ENCODE measurements at regions not wholly inside any gene's neighbourhood (a gene's known extent, or its start where the extent isn't known, plus 50 kb on each side); places are given as distances from the start of the nearest gene placed in this dataset.

DNA sequence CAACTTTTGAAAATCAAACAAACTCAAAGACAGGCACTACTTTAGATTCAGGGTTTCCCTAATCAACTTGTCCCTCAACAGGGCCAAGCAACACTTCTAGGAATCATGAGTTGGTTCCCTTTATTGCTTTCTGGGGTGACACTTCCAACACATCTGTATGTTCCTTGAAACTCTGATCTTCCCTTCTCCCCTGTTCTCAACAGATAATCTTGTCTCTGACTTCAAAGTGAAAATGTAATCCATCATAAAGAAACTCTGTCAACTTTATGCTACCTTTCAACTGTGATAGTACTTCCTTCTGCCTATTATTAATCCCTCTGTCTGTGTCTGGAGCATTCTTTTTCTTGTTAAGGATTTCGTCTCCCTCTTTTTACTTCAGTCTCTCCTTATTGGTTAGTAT, 250.1 kb upstream of the MEF2C start (continued):
- TF ChIP-seq, protein P1, sequence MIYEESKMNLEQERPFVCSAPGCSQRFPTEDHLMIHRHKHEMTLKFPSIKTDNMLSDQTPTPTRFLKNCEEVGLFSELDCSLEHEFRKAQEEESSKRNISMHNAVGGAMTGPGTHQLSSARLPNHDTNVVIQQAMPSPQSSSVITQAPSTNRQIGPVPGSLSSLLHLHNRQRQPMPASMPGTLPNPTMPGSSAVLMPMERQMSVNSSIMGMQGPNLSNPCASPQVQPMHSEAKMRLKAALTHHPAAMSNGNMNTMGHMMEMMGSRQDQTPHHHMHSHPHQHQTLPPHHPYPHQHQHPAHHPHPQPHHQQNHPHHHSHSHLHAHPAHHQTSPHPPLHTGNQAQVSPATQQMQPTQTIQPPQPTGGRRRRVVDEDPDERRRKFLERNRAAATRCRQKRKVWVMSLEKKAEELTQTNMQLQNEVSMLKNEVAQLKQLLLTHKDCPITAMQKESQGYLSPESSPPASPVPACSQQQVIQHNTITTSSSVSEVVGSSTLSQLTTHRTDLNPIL (CRISPR knock-in tag; IDR thresholded peaks at IDR 0.05; ENCODE audit: low read depth), result no peak
- TF ChIP-seq SNAI2 (CRISPR knock-in tag; IDR thresholded peaks at IDR 0.05) (no peak), BACH2 (CRISPR knock-in tag; IDR thresholded peaks at IDR 0.05; ENCODE audit: borderline replicate concordance) (no peak), TCF4 (CRISPR knock-in tag; IDR thresholded peaks at IDR 0.05; ENCODE audit: borderline replicate concordance) (no peak)

DNA sequence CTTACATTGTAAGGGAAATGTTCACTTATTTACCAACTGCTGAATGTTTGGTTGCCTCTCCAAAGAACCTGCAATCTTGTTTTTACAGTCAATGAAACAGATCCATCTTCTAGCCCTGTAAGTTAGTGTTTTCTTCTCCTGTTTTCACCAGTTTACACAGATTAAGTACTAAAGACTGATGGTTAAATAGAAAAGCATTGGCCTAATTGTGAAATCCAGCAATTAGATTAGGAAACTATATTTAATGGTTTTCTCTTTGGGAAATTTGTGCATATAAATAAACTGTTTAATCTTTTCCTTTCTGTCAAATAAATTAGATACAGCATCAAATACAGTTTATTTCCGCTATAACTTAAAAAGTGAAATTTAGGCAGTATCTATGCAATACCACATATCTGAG, 247.9 kb upstream of the MEF2C start:
- ATAC-seq, result no peak
- TF ChIP-seq ZC3H10 (CRISPR knock-in tag; IDR thresholded peaks at IDR 0.05), result no peak
- no peak for TF ChIP-seq OSR1 (CRISPR knock-in tag; IDR thresholded peaks at IDR 0.05)
- TF ChIP-seq GLIS3 (CRISPR knock-in tag; IDR thresholded peaks at IDR 0.05), result no peak
- no peak for TF ChIP-seq ZNF70 (CRISPR knock-in tag; IDR thresholded peaks at IDR 0.05)
- TF ChIP-seq, protein P2, sequence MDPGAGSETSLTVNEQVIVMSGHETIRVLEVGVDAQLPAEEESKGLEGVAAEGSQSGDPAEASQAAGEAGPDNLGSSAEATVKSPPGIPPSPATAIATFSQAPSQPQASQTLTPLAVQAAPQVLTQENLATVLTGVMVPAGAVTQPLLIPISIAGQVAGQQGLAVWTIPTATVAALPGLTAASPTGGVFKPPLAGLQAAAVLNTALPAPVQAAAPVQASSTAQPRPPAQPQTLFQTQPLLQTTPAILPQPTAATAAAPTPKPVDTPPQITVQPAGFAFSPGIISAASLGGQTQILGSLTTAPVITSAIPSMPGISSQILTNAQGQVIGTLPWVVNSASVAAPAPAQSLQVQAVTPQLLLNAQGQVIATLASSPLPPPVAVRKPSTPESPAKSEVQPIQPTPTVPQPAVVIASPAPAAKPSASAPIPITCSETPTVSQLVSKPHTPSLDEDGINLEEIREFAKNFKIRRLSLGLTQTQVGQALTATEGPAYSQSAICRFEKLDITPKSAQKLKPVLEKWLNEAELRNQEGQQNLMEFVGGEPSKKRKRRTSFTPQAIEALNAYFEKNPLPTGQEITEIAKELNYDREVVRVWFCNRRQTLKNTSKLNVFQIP (CRISPR knock-in tag; IDR thresholded peaks at IDR 0.05; ENCODE audit: borderline replicate concordance, low read depth), result no peak
- no peak for TF ChIP-seq TOX (CRISPR knock-in tag; IDR thresholded peaks at IDR 0.05; ENCODE audit: borderline replicate concordance)
- TF ChIP-seq ZFP3 (CRISPR knock-in tag; IDR thresholded peaks at IDR 0.05), result no peak
- TF ChIP-seq, protein P3, sequence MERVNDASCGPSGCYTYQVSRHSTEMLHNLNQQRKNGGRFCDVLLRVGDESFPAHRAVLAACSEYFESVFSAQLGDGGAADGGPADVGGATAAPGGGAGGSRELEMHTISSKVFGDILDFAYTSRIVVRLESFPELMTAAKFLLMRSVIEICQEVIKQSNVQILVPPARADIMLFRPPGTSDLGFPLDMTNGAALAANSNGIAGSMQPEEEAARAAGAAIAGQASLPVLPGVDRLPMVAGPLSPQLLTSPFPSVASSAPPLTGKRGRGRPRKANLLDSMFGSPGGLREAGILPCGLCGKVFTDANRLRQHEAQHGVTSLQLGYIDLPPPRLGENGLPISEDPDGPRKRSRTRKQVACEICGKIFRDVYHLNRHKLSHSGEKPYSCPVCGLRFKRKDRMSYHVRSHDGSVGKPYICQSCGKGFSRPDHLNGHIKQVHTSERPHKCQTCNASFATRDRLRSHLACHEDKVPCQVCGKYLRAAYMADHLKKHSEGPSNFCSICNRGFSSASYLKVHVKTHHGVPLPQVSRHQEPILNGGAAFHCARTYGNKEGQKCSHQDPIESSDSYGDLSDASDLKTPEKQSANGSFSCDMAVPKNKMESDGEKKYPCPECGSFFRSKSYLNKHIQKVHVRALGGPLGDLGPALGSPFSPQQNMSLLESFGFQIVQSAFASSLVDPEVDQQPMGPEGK (CRISPR knock-in tag; IDR thresholded peaks at IDR 0.05; ENCODE audit: borderline replicate concordance), result no peak
- TF ChIP-seq TCF4 (CRISPR knock-in tag; IDR thresholded peaks at IDR 0.05; ENCODE audit: borderline replicate concordance), result no peak
- TF ChIP-seq BACH2 (CRISPR knock-in tag; IDR thresholded peaks at IDR 0.05; ENCODE audit: borderline replicate concordance), result no peak
- TF ChIP-seq ZNF8 (CRISPR knock-in tag; IDR thresholded peaks at IDR 0.05), result no peak
- TF ChIP-seq ZFP30 (CRISPR knock-in tag; IDR thresholded peaks at IDR 0.05), result no peak
- no peak for TF ChIP-seq SNAI2 (CRISPR knock-in tag; IDR thresholded peaks at IDR 0.05)
- TF ChIP-seq ISL1 (CRISPR knock-in tag; IDR thresholded peaks at IDR 0.05), result no peak
- TF ChIP-seq, protein P4, sequence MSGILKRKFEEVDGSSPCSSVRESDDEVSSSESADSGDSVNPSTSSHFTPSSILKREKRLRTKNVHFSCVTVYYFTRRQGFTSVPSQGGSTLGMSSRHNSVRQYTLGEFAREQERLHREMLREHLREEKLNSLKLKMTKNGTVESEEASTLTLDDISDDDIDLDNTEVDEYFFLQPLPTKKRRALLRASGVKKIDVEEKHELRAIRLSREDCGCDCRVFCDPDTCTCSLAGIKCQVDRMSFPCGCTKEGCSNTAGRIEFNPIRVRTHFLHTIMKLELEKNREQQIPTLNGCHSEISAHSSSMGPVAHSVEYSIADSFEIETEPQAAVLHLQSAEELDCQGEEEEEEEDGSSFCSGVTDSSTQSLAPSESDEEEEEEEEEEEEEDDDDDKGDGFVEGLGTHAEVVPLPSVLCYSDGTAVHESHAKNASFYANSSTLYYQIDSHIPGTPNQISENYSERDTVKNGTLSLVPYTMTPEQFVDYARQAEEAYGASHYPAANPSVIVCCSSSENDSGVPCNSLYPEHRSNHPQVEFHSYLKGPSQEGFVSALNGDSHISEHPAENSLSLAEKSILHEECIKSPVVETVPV (CRISPR knock-in tag; IDR thresholded peaks at IDR 0.05), result no peak
- no peak for TF ChIP-seq CSDC2 (CRISPR knock-in tag; IDR thresholded peaks at IDR 0.05)
- TF ChIP-seq RARB (CRISPR knock-in tag; IDR thresholded peaks at IDR 0.05), result no peak
- TF ChIP-seq, protein P1 (CRISPR knock-in tag; IDR thresholded peaks at IDR 0.05; ENCODE audit: low read depth), result no peak

DNA sequence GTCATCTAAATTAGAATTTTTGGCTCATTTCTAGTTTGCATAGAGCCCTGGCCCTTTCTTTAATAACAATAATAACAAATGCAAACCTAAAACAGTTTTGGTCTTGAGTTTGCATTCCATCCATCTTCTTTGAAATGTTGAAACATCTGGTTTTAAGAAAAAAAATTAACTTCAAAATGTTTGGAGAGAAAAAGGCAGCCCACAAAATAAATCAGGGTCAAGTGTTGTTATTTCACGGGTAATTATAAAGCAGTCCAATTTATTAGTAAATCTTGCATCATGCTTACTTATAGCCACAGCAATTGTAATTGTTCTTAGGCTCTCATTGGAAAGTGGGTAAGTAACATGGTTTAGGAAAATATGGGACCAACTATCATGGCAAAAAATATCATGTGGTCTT, 247.0 kb upstream of the MEF2C start:
- ATAC-seq, result no peak
- TF ChIP-seq OSR1 (CRISPR knock-in tag; IDR thresholded peaks at IDR 0.05), result no peak
- TF ChIP-seq ZC3H10 (CRISPR knock-in tag; IDR thresholded peaks at IDR 0.05), result no peak
- TF ChIP-seq CSDC2 (CRISPR knock-in tag; IDR thresholded peaks at IDR 0.05), result no peak
- TF ChIP-seq TOX (CRISPR knock-in tag; IDR thresholded peaks at IDR 0.05; ENCODE audit: borderline replicate concordance), result no peak
- no peak for TF ChIP-seq ARNTL (CRISPR knock-in tag; IDR thresholded peaks at IDR 0.05; ENCODE audit: borderline replicate concordance, low read depth)
- TF ChIP-seq, protein P4 (CRISPR knock-in tag; IDR thresholded peaks at IDR 0.05), result no peak
- TF ChIP-seq, protein P1 (CRISPR knock-in tag; IDR thresholded peaks at IDR 0.05; ENCODE audit: low read depth), result no peak
- no peak for TF ChIP-seq ZNF70 (CRISPR knock-in tag; IDR thresholded peaks at IDR 0.05)
- no peak for TF ChIP-seq ZNF565 (CRISPR knock-in tag; conservative IDR thresholded peaks at IDR 0.05; ENCODE audit: low read depth)
- TF ChIP-seq RARB (CRISPR knock-in tag; IDR thresholded peaks at IDR 0.05), result no peak
- no peak for TF ChIP-seq BACH2 (CRISPR knock-in tag; IDR thresholded peaks at IDR 0.05; ENCODE audit: borderline replicate concordance)
- TF ChIP-seq, protein P5, sequence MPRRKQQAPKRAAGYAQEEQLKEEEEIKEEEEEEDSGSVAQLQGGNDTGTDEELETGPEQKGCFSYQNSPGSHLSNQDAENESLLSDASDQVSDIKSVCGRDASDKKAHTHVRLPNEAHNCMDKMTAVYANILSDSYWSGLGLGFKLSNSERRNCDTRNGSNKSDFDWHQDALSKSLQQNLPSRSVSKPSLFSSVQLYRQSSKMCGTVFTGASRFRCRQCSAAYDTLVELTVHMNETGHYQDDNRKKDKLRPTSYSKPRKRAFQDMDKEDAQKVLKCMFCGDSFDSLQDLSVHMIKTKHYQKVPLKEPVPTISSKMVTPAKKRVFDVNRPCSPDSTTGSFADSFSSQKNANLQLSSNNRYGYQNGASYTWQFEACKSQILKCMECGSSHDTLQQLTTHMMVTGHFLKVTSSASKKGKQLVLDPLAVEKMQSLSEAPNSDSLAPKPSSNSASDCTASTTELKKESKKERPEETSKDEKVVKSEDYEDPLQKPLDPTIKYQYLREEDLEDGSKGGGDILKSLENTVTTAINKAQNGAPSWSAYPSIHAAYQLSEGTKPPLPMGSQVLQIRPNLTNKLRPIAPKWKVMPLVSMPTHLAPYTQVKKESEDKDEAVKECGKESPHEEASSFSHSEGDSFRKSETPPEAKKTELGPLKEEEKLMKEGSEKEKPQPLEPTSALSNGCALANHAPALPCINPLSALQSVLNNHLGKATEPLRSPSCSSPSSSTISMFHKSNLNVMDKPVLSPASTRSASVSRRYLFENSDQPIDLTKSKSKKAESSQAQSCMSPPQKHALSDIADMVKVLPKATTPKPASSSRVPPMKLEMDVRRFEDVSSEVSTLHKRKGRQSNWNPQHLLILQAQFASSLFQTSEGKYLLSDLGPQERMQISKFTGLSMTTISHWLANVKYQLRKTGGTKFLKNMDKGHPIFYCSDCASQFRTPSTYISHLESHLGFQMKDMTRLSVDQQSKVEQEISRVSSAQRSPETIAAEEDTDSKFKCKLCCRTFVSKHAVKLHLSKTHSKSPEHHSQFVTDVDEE (CRISPR knock-in tag; IDR thresholded peaks at IDR 0.05), result no peak
- no peak for TF ChIP-seq TCF4 (CRISPR knock-in tag; IDR thresholded peaks at IDR 0.05; ENCODE audit: borderline replicate concordance)
- no peak for TF ChIP-seq ZFP3 (CRISPR knock-in tag; IDR thresholded peaks at IDR 0.05)
- TF ChIP-seq ZFP30 (CRISPR knock-in tag; IDR thresholded peaks at IDR 0.05), result no peak
